ENCODE measurements at regions not wholly inside any gene's neighbourhood (a gene's known extent, or its start where the extent isn't known, plus 50 kb on each side); places are given as distances from the start of the nearest gene placed in this dataset.

DNA sequence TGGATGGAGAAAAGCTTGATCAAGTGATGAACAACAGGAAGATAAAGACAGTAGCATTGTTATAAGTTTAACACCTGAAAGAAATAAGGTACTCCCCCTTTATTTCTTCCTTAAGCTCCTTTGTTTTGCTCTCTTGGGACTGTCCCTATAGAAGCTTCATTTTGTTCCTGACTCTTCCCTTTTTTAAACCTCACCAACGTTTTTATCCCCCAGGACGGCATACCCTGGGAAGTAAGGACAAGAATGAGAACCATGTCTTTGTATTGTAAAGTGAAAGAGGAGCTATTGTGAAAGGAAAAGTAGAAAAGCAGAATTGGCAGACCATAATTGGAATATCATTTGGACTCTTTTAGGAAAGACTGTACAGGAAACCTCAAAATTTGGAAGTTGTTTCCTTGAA, 1368.6 kb upstream of the C9orf72 start:
- H3K9me3 Mint-ChIP-seq: peaks cover 0 to 2% (median 0%) of the 10 kb centered on the region in 7 donors
- DNase-seq (no peak), ATAC-seq (ENCODE audit: low read depth in 2 of 2) (no peak)
- no peaks in the 10 kb centered on the region for H3K4me1 Mint-ChIP-seq
- H3K27ac Mint-ChIP-seq: no peak overlapping the region
- no peaks in the 10 kb centered on the region for H3K27me3 Mint-ChIP-seq
- no peak overlapping the region for H3K4me3 Mint-ChIP-seq
- H3K36me3 Mint-ChIP-seq: no peaks in the 10 kb centered on the region

DNA sequence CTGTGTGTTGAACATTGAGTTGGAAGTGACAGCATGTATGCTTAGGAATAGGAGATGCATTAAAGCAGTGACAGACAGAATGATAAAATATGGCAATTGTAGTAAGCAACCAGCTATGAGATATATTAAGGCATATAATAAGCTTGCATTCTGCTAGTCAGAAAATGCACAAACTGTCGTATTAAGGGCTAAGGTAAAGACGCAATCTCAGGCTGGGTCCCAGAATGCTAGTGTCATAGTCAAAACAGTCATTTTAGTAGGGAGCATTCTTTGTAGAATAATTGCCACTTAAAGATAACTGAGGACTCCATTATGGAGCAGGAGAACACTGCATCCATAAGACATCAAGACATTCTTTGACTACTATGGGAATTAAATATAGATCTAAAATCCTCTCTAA, 1369.7 kb upstream of the C9orf72 start:
- no peaks in the 10 kb centered on the region for H3K27me3 Mint-ChIP-seq
- H3K4me1 Mint-ChIP-seq: no peaks in the 10 kb centered on the region
- ATAC-seq (ENCODE audit: low read depth in 2 of 2): no peak
- DNase-seq: no peak
- peaks cover 0 to 2% (median 0%) of the 10 kb centered on the region in 7 donors for H3K9me3 Mint-ChIP-seq
- H3K4me3 Mint-ChIP-seq: no peak overlapping the region
- H3K27ac Mint-ChIP-seq: no peak overlapping the region
- no peaks in the 10 kb centered on the region for H3K36me3 Mint-ChIP-seq

DNA sequence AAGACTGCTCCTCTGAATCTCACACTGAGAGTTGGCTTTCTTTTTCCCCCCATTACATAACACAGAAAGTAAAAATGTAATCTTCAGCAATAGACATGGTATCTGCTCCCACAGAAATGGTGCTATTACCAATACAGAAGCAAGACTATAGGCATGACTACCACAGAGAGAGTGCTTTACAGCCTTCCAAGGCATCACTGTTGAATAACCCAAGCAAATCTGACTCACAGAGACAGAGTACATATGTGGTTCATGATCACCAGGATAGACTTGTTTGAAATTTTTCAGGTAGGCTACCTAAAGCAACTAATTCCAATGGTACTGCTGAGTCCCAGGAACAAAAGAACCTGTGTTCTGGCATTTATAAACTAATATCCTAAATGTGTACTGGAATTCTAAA, 1373.4 kb upstream of the C9orf72 start:
- Mint-ChIP-seq H3K36me3 (no peaks in the 10 kb centered on the region), H3K4me3 (no peak overlapping the region), H3K9me3 (peaks cover 3 to 19% (median 6%) of the 10 kb centered on the region in 7 donors), H3K27me3 (no peaks in the 10 kb centered on the region), H3K27ac (no peak overlapping the region), H3K4me1 (no peaks in the 10 kb centered on the region)
- DNase-seq (no peak), ATAC-seq (ENCODE audit: low read depth in 2 of 2) (no peak)

DNA sequence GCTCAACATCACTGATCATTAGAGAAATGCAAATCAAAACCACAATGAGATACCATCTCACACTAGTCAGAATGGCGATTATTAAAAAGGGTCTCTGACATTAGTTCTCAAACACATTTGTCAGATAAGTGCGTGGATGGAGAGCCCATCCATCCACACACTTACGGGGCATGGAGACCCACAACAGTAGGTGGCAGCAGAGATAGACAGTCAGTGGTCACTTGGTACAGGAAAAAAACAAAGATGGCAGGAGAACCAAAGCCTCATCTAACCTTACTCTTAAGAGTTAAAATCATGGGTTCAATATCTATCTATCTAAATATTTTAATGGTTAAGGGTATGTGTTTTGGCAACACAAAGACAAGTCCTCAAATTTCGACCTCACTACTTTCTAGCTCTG, 1378.7 kb upstream of the C9orf72 start:
- H3K27ac Mint-ChIP-seq: no peak overlapping the region
- ATAC-seq (ENCODE audit: low read depth in 2 of 2) (no peak), DNase-seq (no peak)
- H3K27me3 Mint-ChIP-seq: no peaks in the 10 kb centered on the region
- no peaks in the 10 kb centered on the region for H3K36me3 Mint-ChIP-seq
- no peak overlapping the region for H3K4me3 Mint-ChIP-seq
- peaks cover 3 to 22% (median 6%) of the 10 kb centered on the region in 7 donors for H3K9me3 Mint-ChIP-seq
- H3K4me1 Mint-ChIP-seq: no peaks in the 10 kb centered on the region

DNA sequence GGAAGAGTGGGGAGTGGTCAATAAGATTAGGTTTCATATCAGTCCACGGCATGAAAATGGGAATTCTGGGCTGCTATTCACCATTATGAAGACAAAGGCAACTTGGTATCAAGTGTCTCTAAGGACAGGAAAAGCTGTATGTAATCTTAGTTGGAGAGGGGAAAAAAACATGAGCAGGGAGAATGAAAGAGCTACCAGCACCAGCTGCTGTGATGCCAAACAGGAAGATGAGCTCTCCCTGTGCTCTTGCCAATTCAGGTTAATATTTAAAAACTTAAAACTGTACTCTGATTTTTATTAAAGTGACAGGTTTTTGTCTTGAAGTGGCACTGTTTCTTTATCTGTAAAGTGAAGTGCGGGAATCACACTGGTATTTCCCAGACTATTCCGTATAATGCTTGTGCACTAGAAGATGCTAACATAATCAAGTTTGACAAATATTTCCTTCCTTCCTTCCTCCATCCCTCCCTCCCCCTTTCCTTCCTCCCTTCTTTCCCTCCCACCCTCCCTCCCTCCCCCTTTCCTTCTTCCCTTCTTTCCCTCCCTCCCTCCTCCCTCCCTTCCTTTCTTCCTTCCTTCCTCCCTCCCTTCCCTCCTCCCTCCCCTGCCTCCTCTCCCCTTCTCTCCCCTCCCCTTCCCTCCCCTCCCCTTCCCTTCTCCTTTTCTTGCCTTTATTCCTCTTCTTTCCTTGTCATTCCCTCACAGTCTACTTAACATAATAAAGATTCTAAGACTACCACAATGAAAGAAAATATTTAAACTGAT, 1383.0 kb upstream of the C9orf72 start:
- ATAC-seq (ENCODE audit: low read depth in 2 of 2) (no peak), DNase-seq (no peak)
- peaks cover 0 to 4% (median 0%) of the 10 kb centered on the region in 7 donors for H3K9me3 Mint-ChIP-seq
- no peaks in the 10 kb centered on the region for H3K4me1 Mint-ChIP-seq
- H3K36me3 Mint-ChIP-seq: no peaks in the 10 kb centered on the region
- no peak overlapping the region for H3K4me3 Mint-ChIP-seq
- no peak overlapping the region for H3K27ac Mint-ChIP-seq
- no peaks in the 10 kb centered on the region for H3K27me3 Mint-ChIP-seq

DNA sequence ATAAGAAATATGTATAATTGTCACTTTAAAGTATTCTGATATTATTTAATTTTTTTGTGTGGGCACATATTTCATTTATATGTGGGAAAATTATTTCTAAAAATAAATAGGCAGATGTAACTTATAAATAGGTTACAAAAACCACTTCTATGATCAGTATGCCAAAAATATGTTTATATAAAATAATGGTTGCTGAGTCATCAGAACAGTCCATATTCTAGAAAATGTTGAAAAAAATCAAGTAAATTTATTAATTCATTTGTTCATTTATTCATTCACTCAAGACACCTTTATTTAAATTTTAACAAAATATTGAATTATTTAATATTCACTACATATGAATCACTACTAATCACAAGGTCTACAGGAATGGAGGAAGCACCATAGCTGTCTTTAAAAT, 1387.3 kb upstream of the C9orf72 start:
- Mint-ChIP-seq H3K36me3 (no peaks in the 10 kb centered on the region), H3K27me3 (no peaks in the 10 kb centered on the region), H3K4me1 (no peaks in the 10 kb centered on the region), H3K9me3 (no peaks in the 10 kb centered on the region), H3K27ac (no peak overlapping the region), H3K4me3 (no peak overlapping the region)
- DNase-seq: no peak
- no peak for ATAC-seq (ENCODE audit: low read depth in 2 of 2)

DNA sequence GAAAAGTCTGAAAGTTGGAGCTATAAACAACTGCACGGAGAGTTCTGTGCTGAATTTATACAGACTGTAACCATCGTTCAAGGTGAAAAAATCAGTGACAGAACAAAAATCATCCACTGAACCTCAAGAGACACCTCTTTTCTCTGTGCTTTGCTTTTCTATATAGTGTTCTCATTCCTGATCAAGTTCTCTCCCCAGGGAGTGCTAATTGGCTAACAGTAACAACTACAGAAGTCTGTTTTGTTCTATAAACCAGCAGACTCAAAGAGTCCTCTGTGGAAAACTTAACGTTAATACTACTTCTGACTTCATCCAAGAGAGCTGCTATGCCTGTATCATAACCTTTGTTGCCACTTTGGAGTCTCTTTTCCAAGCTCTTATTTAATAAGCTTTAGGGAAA, 1388.3 kb upstream of the C9orf72 start:
- Mint-ChIP-seq H3K27me3 (no peaks in the 10 kb centered on the region), H3K4me1 (no peaks in the 10 kb centered on the region), H3K9me3 (no peaks in the 10 kb centered on the region), H3K36me3 (no peaks in the 10 kb centered on the region), H3K27ac (no peak overlapping the region), H3K4me3 (no peak overlapping the region)
- DNase-seq (no peak), ATAC-seq (ENCODE audit: low read depth in 2 of 2) (no peak)

DNA sequence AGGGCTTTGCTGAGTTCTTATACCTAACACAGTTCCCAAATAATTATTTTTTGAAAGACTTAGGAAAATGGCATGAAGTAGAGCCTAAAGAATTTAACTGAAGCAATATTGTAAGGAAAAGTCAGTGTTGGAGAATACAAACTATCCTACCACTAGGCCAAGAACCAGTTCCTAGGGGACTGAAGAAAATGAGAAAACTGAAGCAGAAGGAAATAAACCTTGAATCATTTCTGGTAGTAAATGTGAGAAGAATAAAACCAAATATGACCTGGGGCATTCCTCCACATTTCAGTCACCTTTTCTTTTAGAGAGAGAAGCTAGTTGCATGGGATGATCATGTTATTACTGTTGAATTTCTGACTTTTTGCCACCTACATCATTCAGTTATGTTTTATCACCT, 1393.9 kb upstream of the C9orf72 start:
- no peak overlapping the region for H3K4me3 Mint-ChIP-seq
- no peak overlapping the region for H3K27ac Mint-ChIP-seq
- H3K4me1 Mint-ChIP-seq: no peaks in the 10 kb centered on the region
- H3K36me3 Mint-ChIP-seq: no peaks in the 10 kb centered on the region
- no peak for ATAC-seq (ENCODE audit: low read depth in 2 of 2)
- no peaks in the 10 kb centered on the region for H3K27me3 Mint-ChIP-seq
- DNase-seq: no peak
- peaks cover 0 to 13% (median 4%) of the 10 kb centered on the region in 7 donors for H3K9me3 Mint-ChIP-seq

DNA sequence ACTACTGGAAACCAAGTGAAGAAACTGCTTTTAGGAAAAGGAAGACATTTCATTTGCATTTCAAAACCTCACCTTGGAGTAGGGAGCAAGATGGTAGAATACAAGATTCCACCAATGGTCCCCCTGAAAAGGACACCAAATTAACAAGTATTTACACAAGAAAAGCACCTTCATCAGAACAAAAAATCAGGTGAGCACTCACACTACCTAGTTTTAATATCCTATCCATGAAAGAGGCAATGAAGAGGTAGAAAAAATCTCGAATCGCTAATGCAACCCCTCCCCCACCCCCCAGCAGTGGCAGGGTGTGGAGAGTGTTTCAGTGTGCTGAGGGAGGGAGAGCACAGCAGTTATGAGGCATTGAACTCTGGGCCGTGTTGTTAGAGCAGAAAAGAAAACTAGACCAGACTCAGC, 1397.0 kb upstream of the C9orf72 start:
- Mint-ChIP-seq H3K36me3 (no peaks in the 10 kb centered on the region), H3K9me3 (peaks cover 0 to 28% (median 9%) of the 10 kb centered on the region in 7 donors), H3K4me3 (no peak overlapping the region), H3K27ac (peak overlapping the region in 1 of 6 donors; percentile 79), H3K4me1 (no peaks in the 10 kb centered on the region), H3K27me3 (no peaks in the 10 kb centered on the region)
- no peak for DNase-seq
- ATAC-seq (ENCODE audit: low read depth in 2 of 2): no peak

DNA sequence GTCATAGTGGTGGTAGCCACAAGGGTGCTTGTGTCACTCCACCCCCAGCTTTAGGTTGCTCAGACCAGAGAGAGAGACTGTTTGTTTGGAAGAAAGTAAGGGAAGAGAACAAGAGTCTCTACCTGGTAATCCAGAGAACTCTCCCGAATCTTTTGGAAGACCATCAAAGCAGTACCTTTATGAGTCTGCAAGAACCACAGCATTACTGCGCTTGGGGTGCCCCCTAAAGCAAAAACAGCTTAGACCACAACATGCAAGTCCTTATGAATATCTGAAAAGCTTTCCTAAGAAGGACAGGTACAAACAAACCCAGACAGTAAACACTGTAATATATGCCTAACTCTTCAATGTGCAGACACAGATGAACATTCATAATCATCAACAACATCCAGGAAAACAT, 1398.6 kb upstream of the C9orf72 start:
- Mint-ChIP-seq H3K9me3 (peaks cover 0 to 28% (median 9%) of the 10 kb centered on the region in 7 donors), H3K4me1 (no peaks in the 10 kb centered on the region), H3K4me3 (no peak overlapping the region), H3K36me3 (no peaks in the 10 kb centered on the region), H3K27me3 (no peaks in the 10 kb centered on the region), H3K27ac (no peak overlapping the region)
- DNase-seq (no peak), ATAC-seq (ENCODE audit: low read depth in 2 of 2) (no peak)

DNA sequence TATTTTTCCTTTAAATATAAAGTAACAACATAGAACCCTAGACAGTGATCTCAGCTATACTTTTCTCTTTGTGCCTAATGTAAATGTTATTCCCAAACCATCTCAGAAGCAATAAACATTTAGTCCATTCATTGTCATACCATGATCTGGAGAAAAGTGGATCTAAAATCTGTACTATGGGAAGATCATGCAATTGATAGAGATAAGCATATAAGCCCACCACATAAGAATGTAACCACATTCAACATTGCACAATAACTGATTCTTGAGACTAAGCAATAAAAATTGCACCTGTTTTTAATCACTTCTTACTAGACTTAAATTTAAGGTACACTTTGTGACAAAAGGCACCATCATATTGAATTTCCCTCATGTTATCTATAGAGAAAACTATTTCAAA, 1403.0 kb upstream of the C9orf72 start:
- H3K4me1 Mint-ChIP-seq: no peaks in the 10 kb centered on the region
- H3K9me3 Mint-ChIP-seq: peaks cover 0 to 19% (median 6%) of the 10 kb centered on the region in 7 donors
- no peaks in the 10 kb centered on the region for H3K36me3 Mint-ChIP-seq
- ATAC-seq (ENCODE audit: low read depth in 2 of 2) (no peak), DNase-seq (no peak)
- H3K4me3 Mint-ChIP-seq: no peak overlapping the region
- H3K27ac Mint-ChIP-seq: no peak overlapping the region
- H3K27me3 Mint-ChIP-seq: no peaks in the 10 kb centered on the region

DNA sequence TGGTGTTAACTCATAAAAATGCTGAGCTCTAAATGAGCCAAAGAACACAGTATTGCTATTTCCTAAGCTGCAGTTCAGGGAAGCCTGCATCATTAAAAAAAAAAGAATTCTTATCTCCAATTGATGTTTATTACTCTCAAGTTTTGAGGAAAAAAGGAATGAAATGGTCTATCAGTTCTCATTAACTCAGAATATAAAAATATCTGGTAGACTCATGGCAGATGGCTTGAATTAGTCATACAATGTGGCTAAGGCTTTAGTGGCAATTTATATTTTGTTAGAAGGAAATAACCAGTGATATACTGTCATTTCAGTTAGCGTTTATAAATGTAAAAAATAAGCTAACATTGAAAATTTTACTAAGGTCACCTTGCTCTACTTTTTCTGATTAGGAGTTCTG, 1403.4 kb upstream of the C9orf72 start:
- no peaks in the 10 kb centered on the region for H3K4me1 Mint-ChIP-seq
- no peaks in the 10 kb centered on the region for H3K36me3 Mint-ChIP-seq
- DNase-seq (no peak), ATAC-seq (ENCODE audit: low read depth in 2 of 2) (no peak)
- no peaks in the 10 kb centered on the region for H3K27me3 Mint-ChIP-seq
- H3K4me3 Mint-ChIP-seq: no peak overlapping the region
- H3K9me3 Mint-ChIP-seq: peaks cover 0 to 19% (median 6%) of the 10 kb centered on the region in 7 donors
- H3K27ac Mint-ChIP-seq: no peak overlapping the region

DNA sequence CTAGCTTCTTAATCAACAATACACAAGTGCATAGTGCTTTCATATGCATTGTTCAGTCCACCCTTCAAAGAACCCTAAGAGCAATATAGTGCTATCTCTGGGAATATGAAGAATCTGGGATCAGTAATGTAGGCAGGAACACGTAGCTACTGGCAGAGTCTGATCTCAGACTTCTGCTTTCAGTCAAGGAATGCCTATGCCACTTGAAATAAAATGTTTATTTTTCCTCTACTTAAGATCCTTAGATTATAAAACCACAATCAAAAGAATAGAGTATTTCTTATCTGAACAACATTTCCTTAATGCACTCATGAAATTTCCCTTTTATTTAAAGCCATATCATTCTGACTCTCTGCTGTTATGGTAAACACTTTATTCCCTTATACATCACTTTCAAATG, 1407.8 kb upstream of the C9orf72 start:
- Mint-ChIP-seq H3K4me3 (no peak overlapping the region), H3K36me3 (no peaks in the 10 kb centered on the region), H3K27ac (no peak overlapping the region), H3K4me1 (no peaks in the 10 kb centered on the region), H3K9me3 (peaks cover 0 to 9% (median 0%) of the 10 kb centered on the region in 7 donors), H3K27me3 (no peaks in the 10 kb centered on the region)
- DNase-seq (no peak), ATAC-seq (ENCODE audit: low read depth in 2 of 2) (no peak)

DNA sequence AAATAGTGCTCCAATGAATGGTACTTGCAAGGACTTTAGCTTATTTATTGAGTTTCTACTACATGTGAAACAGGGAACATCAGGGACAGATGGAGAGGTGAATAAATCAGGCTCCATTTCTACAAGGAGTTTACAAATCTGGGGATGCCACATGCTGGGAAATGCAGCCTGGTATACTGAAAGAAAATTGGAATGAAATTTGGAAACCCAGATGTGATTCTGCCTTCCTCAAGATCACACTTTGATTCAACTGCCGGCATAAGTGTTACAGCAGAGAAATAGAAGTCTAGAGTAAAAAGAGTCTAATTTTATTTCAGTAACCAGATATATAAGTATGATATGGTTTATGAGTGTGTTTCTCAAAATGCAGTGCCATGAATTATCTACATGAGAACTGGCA, 1408.4 kb upstream of the C9orf72 start:
- DNase-seq: no peak
- Mint-ChIP-seq H3K9me3 (peaks cover 0 to 9% (median 0%) of the 10 kb centered on the region in 7 donors), H3K4me3 (no peak overlapping the region), H3K27ac (no peak overlapping the region), H3K36me3 (no peaks in the 10 kb centered on the region), H3K27me3 (no peaks in the 10 kb centered on the region), H3K4me1 (no peaks in the 10 kb centered on the region)
- ATAC-seq (ENCODE audit: low read depth in 2 of 2): no peak

DNA sequence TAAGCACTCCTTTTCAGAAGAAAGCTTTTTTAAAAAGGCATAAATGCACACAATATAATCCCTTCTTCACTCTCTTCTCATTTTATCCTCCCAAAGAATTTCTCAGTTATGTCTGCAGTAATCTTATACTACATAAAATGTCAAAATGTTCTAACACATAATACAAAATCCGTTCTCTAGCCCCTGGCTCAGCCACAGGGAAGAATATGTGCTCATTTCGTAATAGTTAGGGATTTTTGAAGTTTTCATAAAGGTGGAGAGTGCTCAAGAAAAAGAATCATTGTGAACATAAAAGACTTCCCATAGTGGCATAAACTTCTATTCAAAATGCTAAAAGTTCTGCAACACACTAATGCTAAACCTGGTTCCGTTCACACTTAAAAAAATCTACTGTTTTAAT, 1410.7 kb upstream of the C9orf72 start:
- H3K36me3 Mint-ChIP-seq: no peaks in the 10 kb centered on the region
- ATAC-seq (ENCODE audit: low read depth in 2 of 2): no peak
- no peaks in the 10 kb centered on the region for H3K4me1 Mint-ChIP-seq
- no peak overlapping the region for H3K27ac Mint-ChIP-seq
- H3K27me3 Mint-ChIP-seq: no peaks in the 10 kb centered on the region
- peaks cover 0 to 9% (median 1%) of the 10 kb centered on the region in 7 donors for H3K9me3 Mint-ChIP-seq
- no peak overlapping the region for H3K4me3 Mint-ChIP-seq
- DNase-seq: no peak

All from naive B cell (primary cell).